GM19397 (cell line): ENCODE measurements at regions not wholly inside any gene's neighbourhood (a gene's known extent, or its start where the extent isn't known, plus 50 kb on each side); places are given as distances from the start of the nearest gene placed in this dataset.
"Not testable (repeated sequence)": the region's sequence is repeated elsewhere in the genome, so short reads cannot be mapped to it uniquely, and the experiment has no call there.

Experiments
- ATAC-seq: cut with Tn5 transposase; IDR thresholded peaks from one replicate; pipeline ENCODE4 v1.9.1; 2021; ENCODE audit warnings: mild to moderate bottlenecking, moderate library complexity; ENCODE audit not compliant: unreplicated experiment

DNA sequence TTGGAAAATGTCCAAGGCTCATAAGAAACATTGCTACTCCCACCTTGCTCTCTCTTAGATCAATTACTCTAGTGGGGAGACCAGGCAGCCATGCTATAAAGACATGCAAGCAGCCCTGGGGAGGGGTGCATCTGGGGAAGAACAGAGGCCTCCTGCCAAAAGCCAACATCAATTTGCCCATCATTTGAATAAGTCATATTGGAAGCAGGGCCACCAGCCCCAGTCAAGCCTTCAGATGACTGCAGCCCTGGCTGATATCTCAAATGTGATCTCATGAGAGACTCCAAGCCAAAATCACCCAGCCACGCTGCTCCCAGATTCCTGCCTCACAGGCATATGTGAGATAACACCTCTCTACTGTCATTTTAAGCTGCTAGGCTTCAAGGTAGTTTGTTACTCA lies 157.5 kb upstream of the PDE1C start:
- ATAC-seq, result no peak

DNA sequence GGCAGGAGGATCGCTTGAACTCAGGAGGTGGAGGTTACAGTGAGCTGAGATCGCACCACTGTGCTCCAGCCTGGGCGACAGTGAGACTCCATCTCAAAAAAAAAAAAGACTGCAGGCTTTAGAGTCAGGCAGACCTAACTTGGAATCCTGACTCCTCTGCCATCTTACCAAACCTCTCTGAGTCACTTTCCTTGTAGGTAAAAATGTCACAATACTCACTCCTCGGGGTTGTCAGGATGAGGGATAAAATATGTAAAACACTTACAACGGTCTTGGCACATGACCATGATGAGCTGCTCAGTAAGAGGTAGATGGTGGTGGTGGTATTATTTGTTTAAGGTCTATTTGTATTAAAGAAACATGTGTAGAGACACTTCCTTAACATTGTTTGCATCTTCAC lies 154.1 kb upstream of the PDE1C start:
- ATAC-seq, result no peak

DNA sequence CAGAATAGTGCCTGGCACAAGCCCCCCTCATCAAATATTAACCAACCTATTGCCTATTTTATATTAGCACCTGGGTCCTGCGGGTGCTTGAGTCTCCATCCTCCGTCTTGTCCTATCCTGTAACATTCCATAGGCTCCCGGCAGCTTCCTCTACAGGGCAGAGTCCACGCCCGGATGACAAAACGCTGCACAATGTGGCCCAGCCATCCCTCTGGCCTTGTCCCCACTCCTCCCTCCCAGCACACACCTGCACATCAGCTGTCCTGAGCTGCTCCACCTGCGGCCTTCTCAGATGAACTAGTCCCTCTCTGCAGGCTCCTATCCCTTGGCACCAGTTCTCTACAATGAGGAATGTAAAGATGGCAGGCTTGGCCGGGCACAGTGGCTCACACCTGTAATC lies 153.5 kb upstream of the PDE1C start:
- ATAC-seq, result no peak

DNA sequence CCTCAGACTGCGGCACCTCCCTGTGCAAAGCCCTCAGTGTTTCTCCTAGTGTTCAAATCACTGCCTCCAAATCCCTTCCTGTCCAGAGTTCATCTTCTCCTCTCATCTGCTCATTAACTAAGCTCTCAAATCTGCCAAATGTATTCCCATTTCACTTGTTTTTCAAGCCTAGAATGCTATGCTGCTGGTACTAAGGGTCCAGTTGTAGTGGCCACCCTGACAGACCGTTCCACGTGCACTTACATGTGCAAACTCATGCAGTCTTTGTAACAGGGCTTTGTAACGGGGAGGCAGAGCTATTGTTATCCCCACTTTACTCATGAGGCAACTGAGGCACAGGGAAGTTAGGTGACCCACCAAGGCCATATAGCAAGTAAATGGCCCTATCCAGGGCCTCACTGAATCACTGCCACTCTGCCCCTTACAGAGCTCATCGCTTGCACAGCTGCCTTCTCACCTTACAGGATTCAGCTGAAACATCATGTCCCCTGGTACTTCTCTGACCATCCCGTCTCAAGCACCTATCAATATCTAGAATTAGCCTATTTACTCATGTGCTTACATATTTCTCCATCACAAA lies 153.0 kb upstream of the PDE1C start:
- no peak for ATAC-seq

DNA sequence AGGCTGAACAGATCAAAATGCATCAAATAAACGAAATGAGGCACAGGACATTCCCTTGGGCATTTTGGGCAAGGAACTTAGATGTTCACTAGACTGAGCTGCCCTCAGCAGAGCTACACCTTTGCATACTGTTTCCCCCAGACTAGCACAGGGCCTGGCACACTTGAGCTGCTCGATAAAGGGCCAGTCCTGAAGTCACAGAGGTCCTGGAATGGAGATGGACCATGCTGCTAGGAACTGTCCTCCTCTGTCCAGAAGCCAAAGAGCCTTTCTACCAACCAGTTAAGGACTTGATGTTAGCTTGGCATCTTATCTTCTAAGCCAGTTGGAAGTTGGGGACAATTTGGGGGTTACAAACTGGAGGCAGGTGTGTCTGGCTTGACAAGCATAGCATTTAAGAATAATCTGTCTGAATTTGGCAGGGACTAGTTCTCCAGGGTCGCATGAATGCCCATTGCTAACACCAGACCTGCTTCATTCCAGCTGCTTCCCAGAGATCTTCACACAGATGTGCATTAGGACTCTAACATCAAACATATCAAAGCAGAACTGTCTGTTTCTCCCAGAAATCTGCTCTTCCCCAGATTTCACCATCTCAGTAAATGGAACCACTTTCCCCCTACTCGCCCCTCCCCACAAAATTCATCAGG lies 152.2 kb upstream of the PDE1C start:
- ATAC-seq, result no peak

DNA sequence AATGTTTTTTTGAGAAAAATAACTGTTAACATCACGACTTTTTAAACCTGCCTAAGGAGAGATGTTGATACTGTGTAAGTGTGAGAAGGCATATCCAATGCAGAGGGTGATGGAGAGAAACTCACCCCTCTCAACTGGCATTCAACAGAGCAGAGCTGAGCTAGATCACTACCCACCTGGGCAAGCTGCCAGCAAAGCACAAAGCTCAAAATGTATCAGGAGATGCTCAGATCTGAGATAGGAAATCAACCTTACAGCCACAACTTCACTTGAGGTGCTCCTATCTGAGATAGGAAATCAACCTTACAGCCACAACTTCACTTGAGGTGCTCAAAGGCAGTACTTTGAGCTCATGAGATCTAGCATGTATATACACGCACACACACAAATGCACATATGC lies 151.5 kb upstream of the PDE1C start:
- ATAC-seq, result no peak

DNA sequence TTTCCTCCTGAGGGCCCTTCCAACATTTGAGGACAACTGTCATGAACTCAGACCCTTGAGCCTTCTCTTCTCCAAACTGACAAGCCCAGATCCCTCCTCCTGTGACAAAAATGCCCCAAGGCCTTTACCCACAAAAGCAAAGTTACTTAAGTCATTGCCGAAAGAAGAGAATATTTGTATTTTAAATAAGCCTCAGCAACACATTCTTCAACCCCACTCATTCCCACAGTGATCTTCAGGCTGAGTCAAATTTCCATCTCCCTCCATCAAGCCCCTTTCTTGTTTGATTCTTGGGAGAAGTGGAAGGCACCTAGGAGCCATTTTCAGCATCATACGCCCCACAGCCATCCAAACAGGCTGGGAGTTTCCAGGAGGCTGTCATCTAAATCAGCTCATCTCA lies 150.8 kb upstream of the PDE1C start:
- no peak for ATAC-seq

DNA sequence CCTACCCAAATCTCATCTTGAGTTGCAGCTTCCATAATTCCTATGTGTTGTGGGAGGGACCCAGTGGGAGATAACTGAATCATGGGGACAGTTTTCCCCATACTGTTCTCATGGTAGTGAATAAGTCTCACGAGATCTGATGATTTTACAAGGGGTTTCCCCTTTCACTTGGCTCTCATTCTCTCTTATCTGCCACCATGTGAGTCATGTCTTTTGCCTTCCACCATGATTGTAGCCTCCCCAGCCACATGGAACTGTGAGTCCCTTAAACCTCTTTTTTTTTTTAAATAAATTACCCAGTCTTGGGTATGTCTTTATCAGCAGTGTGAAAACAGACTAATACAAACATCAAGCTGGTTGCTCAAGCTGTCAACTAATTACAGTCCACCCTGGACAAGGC lies 149.6 kb upstream of the PDE1C start:
- ATAC-seq, result not testable (repeated sequence)

DNA sequence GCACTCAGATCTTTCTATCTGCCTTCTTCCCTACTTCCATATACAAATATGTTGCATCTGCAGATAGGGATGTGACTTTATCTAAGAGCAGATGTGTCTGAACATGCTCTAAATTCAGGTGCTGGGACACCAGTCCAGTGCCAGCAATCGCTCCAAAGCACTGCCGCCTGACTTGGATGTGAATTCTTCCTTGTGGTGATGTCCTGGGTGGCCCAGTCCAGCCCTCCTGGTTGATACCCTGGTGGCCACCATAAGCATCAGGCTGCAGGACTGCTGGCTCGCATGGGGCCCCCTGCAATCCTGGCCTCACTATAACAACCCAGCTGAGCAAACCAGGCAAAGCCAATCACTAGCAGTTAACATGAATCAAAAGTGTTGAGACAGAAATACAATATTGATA lies 149.2 kb upstream of the PDE1C start:
- ATAC-seq, result no peak

DNA sequence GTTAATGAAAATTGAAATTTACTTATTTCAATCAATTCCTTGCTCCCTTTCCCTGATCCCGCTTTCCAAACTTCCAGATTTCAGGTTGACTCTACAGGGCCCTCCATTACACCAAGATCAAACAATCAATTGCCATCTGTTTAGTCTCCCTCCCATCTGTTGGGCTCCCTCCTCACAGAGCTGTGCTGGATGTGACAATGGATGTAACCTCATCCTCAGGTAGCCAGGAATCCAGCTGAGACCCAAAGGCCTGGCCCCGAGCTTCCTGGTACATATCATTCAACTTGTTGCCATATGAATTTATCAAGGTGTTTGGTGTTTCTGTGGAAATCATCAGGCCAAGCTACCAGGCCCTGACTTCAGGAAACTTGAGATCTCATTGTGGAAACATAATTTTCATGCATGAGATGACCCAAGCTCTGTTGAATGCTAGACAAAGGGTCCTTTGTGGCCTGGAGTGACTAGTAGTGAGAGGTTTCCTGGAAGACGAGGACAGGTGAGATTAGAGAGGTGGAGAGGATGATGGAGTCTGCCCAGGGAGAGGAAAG lies 148.6 kb upstream of the PDE1C start:
- no peak for ATAC-seq

DNA sequence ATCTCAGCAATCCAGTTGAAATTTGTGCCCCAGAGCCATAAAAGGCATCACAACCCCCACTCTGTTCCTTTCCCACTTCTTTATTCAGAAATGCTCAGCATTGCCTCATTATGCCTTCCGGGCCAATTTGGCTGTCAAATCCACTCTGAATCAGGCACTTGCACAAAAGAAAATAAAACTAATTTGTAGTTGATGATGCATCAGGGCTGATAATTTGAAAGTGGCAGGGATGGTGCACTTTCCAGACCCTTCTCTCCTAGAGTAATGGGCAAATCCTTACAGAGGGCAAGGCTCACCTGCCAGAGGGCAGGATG lies 147.9 kb upstream of the PDE1C start:
- ATAC-seq, result no peak

DNA sequence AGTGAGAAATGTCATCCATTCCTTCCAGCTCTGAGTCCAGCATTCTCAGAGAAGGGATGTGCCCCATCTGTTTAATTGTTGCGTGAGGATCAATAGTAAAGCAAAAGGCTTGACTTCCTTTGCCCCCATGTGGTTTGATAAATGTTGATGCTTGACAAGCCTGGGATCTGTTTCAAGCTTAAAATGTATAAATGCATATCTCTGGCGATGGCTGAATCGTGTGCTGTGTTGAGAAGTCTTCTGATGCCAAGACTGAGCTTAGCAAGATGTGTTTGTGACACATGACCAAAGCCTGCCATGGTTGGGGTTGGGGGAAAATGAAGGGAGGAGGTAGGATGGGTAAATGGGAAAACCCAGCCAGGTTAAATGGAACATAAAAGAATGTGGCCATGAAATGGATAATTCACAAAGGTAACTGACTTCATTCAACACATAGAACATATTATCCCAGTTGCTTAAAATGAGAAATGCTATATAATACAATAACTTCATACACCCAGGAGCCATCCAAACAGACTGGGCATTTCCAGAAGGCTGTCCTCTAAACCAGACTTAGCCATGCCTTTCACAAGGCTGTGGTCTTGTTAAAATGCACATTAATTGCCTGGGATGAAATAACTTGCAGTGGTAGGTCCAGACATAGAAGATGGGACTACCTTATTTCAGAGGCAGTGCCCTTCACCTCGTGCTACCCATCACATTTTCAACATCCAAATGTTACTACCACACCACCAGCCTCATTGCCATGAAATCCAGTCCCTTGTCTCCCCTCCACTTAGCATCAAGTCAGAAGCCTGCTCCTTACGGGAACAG lies 147.3 kb upstream of the PDE1C start:
- no peak for ATAC-seq

DNA sequence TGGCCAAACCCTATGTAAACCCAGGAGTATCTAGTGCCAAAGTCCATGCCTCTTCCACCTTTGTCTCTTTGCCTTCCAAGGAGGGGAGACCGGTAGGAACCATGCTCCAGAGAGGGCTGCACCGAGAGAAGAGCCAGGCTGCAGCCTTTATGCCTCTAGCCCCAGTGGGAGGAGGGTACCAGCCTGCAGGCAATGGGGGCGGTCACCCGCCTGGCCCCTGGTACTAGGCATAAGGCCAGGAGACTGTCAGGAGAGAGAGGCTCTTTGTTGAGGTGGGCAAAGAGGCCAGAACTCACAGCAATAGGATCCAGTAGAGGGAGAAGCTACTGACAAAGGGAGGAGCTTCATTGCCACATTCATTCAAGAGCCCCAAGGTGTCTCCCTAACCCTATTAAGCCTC lies 146.6 kb upstream of the PDE1C start:
- no peak for ATAC-seq

DNA sequence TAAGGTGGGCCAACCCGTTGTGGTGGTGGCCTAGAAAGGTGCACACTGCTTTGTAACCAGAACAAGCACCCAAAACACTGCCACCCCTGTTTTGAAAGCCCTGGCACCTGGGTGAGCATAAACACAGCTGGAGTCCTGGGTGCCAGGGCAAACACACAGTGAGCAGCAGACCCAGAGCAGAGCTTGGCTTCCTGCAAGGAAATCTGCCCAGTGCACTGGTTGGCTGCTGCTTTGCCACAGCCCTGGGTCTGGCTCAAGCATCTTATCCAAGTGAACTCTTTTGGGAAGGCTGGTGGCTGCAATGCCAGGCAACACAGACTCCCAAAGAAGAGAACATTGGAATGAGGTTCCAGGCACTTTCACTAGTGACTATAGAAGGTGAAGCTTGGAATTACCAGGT lies 145.5 kb upstream of the PDE1C start:
- no peak for ATAC-seq

DNA sequence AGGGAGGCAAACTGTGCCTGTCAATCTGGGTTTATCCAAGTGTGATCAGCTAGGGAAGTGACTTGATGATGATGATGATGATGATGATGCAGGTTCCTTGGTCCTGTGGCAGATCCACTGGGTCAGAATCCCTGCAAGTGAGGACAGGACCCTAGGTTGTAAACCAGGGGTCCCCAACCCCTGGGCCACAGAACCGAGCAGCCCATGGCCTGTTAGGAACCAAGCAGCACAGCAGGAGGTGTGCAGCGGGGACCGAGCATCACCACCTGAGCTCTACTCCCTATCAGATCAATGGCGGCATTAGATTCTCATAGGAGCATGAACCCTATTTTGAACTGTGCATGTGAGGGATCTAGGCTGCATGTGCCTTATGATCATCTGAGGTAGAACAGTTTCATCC lies 144.7 kb upstream of the PDE1C start:
- no peak for ATAC-seq

DNA sequence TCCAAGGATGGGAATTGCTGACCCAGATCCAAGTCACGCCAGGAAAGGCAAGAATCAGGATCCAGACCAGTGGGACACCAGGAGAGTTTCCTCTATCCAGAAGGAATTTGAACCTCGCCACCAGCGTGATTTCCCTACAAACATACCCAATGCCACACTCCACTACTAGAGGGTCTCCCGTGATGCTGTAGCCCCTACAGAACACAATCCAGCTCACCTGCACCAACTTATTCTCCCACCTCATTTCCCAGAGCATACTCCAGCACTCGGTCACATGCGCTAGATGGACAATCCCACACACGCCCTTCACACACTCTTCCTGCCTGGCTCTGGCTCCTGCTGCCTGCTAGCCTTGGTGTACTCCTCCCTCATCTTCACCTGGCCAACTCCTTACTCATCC lies 142.1 kb upstream of the PDE1C start:
- no peak for ATAC-seq

DNA sequence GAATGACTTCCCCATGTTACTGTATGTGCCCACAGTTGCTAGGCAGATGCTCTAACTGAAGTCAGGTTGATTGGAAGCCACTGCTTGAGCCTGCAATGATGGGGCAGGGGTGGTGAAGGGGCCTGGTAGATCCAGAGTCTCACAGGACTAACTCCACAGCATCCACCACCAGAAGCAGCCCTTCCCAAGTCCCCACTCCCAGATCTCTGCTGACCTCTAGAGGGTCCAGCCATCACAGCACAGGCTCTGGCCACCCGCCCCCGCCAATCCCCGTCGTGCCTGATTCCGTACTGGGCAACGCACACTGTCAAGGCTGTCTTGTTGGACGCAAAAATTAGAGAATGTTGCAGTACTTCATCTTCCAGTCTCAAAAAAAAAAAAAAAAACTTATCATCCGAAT lies 136.8 kb upstream of the PDE1C start:
- no peak for ATAC-seq

DNA sequence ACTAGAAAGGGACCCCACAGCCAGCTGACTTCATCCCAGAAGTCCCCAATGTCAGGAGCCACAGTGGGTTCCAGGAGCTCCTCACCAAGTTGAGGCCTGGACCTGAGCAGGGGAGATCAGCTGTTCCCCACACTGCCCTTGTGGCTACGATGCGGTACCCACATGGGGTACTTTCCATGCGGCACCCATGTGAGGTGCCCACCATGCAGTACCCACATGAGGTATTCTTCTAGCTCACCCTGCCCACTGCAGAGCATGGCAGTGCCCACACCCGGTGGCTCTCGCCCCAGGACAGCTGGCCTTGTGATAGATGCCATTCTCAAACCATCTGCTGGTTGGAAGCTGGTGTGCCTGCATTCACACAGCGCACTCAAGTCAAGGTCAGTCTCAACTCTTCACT lies 136.3 kb upstream of the PDE1C start:
- no peak for ATAC-seq

DNA sequence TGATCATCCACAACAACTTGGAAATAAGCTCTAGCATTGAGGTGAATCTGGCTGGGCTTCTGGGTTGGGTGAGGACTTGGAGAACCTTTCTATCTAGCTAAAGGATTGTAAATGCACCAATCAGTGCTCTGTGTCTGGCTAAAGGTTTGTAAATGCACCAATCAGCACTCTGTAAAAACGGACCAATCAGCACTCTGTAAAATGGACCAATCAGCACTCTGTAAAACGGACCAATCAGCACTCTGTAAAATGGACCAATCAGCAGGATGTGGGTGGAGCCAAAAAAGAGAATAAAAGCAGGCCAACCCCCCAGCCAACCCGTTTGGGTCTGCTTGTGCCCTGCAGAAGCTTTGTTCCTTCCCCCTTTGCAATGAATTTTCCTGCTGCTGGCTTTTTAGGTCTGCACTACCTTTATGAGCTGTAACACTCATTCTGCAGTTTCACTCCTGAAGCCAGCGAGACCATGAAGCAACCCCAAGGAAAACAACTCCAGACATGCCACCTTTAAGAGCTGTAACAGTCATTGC lies 135.2 kb upstream of the PDE1C start:
- not testable (repeated sequence) for ATAC-seq

DNA sequence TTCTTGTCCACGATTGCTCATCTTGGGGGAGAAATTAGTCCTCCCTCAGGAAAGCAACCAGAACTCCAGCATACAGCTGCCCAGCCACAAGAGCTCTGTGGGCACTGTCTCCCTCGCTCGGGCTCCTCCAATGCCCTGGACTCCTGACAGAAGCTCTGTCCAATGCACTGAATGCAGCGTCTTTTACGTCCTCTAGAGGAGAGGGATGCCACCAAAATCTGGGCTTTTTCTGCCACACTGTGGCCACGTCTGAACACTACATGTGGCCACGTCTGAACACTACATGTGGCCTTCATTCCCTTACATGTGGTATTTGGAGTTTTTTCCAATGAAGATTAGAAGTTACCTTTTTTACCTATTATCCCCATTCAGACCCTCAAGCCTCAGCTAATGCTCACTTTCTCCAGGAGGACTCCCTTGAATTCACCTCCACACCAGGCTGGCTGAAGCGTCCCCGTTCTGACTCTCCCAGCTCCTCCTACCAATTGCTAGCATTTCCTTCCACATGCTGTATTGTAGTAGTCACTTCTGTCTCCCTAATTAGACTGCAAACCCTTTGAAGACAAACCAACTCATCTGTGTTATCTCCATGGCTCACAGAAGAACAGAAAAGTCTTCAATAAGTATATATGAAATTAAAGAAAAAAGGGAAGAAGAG lies 134.3 kb upstream of the PDE1C start:
- ATAC-seq, result peak; percentile 54

DNA sequence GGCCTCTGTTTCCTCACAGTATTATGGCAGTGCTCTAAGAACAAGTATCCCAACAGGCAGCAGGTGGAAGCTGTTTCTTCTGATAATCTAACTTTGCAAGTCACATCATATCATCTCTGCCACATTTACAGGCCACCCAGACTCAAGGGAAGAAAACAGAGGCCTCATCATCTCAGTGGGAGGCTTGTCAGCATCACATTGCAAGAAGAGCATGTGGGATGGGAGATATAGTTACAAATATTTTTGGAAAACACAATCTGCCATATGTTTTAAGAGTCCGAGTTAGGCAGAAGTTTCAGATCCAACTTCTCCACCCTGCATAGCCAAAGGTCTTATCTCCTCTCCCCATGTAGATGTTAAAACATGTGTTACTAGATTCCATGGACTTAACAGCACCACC lies 130.4 kb upstream of the PDE1C start:
- ATAC-seq, result no peak

DNA sequence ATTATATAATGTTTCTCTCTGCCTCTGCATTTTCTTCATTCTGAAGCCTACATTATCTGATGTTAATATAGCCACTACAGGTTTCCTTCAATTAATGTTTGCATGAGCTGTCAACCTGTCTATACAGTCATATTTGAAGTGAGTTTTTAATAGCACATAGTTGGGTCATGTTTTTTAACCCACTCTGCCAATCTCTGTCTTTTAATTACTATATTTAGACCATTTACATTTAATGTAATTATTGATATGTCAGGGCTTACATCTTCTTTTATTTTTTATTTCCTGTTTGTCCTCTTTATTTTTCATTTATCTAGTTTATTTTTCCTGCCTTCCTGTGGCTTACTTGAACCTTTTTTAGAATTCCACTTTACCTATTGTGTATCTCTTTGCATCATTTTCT lies 124.3 kb upstream of the PDE1C start:
- no peak for ATAC-seq
